HEK293T (cell line): ENCODE measurements at regions not wholly inside any gene's neighbourhood (a gene's known extent, or its start where the extent isn't known, plus 50 kb on each side); places are given as distances from the start of the nearest gene placed in this dataset.

ENCODE experiments used
- ARNT ChIP-seq: fragments of 450-650 bp; IDR thresholded peaks from 2 replicates; pipeline ENCODE4 v1.6.1; 2017; ENCODE audit warnings: mild to moderate bottlenecking
- BHLHE40 ChIP-seq: fragments of 450-650 bp; IDR thresholded peaks from 2 replicates; pipeline ENCODE4 v1.6.1; 2016; ENCODE audit warnings: mild to moderate bottlenecking, moderate library complexity, borderline replicate concordance
- ELF4 ChIP-seq: fragments of 450-650 bp; IDR thresholded peaks from 2 replicates; pipeline ENCODE4 v1.6.1; 2017; ENCODE audit warnings: antibody characterized with exemption
- FOXA1 ChIP-seq: fragments of 450-650 bp; IDR thresholded peaks from 2 replicates; pipeline ENCODE4 v1.6.1; 2016; ENCODE audit warnings: mild to moderate bottlenecking
- FOXM1 ChIP-seq: fragments of 450-650 bp; IDR thresholded peaks from 2 replicates; pipeline ENCODE4 v1.6.1; 2017; ENCODE audit warnings: mild to moderate bottlenecking, borderline replicate concordance
- HDGF ChIP-seq: fragments of 450-650 bp; IDR thresholded peaks from 2 replicates; pipeline ENCODE4 v1.6.1; 2017; ENCODE audit warnings: antibody characterized with exemption, borderline replicate concordance
- NFRKB ChIP-seq: fragments of 450-650 bp; IDR thresholded peaks from 2 replicates; pipeline ENCODE4 v1.6.1; 2016; ENCODE audit warnings: mild to moderate bottlenecking, moderate library complexity
- SP1 ChIP-seq: fragments of 450-650 bp; IDR thresholded peaks from 2 replicates; pipeline ENCODE4 v1.6.1; 2017
- SUZ12 ChIP-seq: fragments of 450-650 bp; IDR thresholded peaks from 2 replicates; pipeline ENCODE4 v1.6.1; 2016; ENCODE audit warnings: mild to moderate bottlenecking
- TARDBP ChIP-seq: fragments of 450-650 bp; IDR thresholded peaks from 2 replicates; pipeline ENCODE4 v1.6.1; 2016
- ZNF384 ChIP-seq: fragments of 450-650 bp; IDR thresholded peaks from 2 replicates; pipeline ENCODE4 v1.6.1; 2016

- no peak for TF ChIP-seq SP1
- no peak for TF ChIP-seq SUZ12
- TF ChIP-seq ELF4, result no peak
- TF ChIP-seq ZNF384, result no peak
- TF ChIP-seq TARDBP, result no peak
- no peak for TF ChIP-seq HDGF
- TF ChIP-seq BHLHE40, result no peak
- no peak for TF ChIP-seq NFRKB
- no peak for TF ChIP-seq FOXM1
- TF ChIP-seq ARNT, result no peak
- no peak for TF ChIP-seq FOXA1
Observed at GRCh38 chr4:189221691-189222090, 719.0 kb upstream of the FRG1 start.
